ENCODE measurements at regions not wholly inside any gene's neighbourhood (a gene's known extent, or its start where the extent isn't known, plus 50 kb on each side); places are given as distances from the start of the nearest gene placed in this dataset.
"Not testable (repeated sequence)": the region's sequence is repeated elsewhere in the genome, so short reads cannot be mapped to it uniquely, and the experiment has no call there.

DNA sequence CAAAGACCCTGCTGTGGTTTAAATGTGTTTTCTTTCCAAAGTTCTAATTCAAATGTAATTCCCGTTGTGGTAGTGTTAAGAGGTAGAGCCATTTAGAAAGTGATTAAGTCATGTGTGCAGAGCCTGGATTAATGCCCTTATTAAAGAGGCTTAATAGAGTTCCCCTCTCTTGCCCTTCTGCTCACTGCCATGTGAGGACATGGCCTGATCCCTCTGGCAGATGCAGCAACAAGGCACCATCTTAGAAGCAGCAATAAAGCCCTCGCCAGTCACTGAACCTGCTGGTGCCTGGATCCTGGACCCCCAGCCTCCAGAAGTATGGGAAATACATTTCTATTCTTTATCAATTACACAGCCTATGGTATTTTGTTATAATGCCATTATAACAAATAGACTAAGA lies 485.2 kb downstream of the DCDC2C start:
- H3K36me3 ChIP-seq (ENCODE audit: control insufficient read depth, insufficient read depth, low read length) = no peaks in the 10 kb centered on the region
- no peak overlapping the region for H3K9ac ChIP-seq (ENCODE audit: low read length)
- H3K9me3 ChIP-seq (ENCODE audit: control insufficient read depth, insufficient read depth, low read depth, low read length) = peaks cover 34% of the 10 kb centered on the region
- no peaks in the 10 kb centered on the region for H3K4me1 ChIP-seq (ENCODE audit: control insufficient read depth, insufficient read depth, low read length)
- H3K27me3 ChIP-seq (ENCODE audit: control insufficient read depth, insufficient read depth, low read length) = no peaks in the 10 kb centered on the region
- no peak overlapping the region for H3K27ac ChIP-seq (ENCODE audit: low read depth, low read length)
- H3K4me3 ChIP-seq (ENCODE audit: low read depth, low read length) = no peak overlapping the region

GRCh38 chr2:4190548-4190947 lies 487.2 kb downstream of the DCDC2C start:
- no peak overlapping the region for H3K9ac ChIP-seq (ENCODE audit: low read length)
- peaks cover 43% of the 10 kb centered on the region for H3K9me3 ChIP-seq (ENCODE audit: control insufficient read depth, insufficient read depth, low read depth, low read length)
- no peak overlapping the region for H3K27ac ChIP-seq (ENCODE audit: low read depth, low read length)
- no peaks in the 10 kb centered on the region for H3K36me3 ChIP-seq (ENCODE audit: control insufficient read depth, insufficient read depth, low read length)
- no peaks in the 10 kb centered on the region for H3K27me3 ChIP-seq (ENCODE audit: control insufficient read depth, insufficient read depth, low read length)
- no peak overlapping the region for H3K4me3 ChIP-seq (ENCODE audit: low read depth, low read length)
- H3K4me1 ChIP-seq (ENCODE audit: control insufficient read depth, insufficient read depth, low read length) = no peaks in the 10 kb centered on the region

DNA sequence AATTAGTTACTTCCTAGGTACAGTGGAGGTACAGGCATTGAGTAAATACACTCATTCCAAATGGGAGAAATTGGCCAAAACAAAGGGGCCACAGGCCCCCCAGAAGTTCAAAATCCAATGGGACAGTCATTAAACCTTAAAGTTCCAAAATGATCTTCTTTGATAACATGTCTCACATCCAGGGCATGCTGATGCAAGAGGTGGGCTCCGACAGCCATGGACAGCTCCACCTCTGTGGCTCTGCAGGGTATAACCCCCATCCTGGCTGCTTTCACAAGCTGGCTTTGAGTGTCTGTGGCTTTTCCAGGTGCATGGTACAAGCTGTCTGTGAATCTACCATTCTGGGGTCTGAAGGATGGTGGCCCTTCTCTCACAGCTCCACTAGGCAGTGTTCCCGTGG lies 488.7 kb downstream of the DCDC2C start:
- H3K4me3 ChIP-seq (ENCODE audit: low read depth, low read length) = no peak overlapping the region
- no peak overlapping the region for H3K9ac ChIP-seq (ENCODE audit: low read length)
- peaks cover 43% of the 10 kb centered on the region for H3K9me3 ChIP-seq (ENCODE audit: control insufficient read depth, insufficient read depth, low read depth, low read length)
- H3K27me3 ChIP-seq (ENCODE audit: control insufficient read depth, insufficient read depth, low read length) = no peaks in the 10 kb centered on the region
- no peaks in the 10 kb centered on the region for H3K36me3 ChIP-seq (ENCODE audit: control insufficient read depth, insufficient read depth, low read length)
- no peaks in the 10 kb centered on the region for H3K4me1 ChIP-seq (ENCODE audit: control insufficient read depth, insufficient read depth, low read length)
- H3K27ac ChIP-seq (ENCODE audit: low read depth, low read length) = no peak overlapping the region

- H3K36me3 ChIP-seq (ENCODE audit: control insufficient read depth, insufficient read depth, low read length) = no peaks in the 10 kb centered on the region
- no peaks in the 10 kb centered on the region for H3K27me3 ChIP-seq (ENCODE audit: control insufficient read depth, insufficient read depth, low read length)
- H3K9ac ChIP-seq (ENCODE audit: low read length) = no peak overlapping the region
- no peak overlapping the region for H3K27ac ChIP-seq (ENCODE audit: low read depth, low read length)
- H3K9me3 ChIP-seq (ENCODE audit: control insufficient read depth, insufficient read depth, low read depth, low read length) = no peaks in the 10 kb centered on the region
- no peak overlapping the region for H3K4me3 ChIP-seq (ENCODE audit: low read depth, low read length)
- H3K4me1 ChIP-seq (ENCODE audit: control insufficient read depth, insufficient read depth, low read length) = no peaks in the 10 kb centered on the region
Measured at GRCh38 chr2:4214444-4215205, 511.2 kb downstream of the DCDC2C start.

- H3K27ac ChIP-seq (ENCODE audit: low read depth, low read length) = no peak overlapping the region
- H3K9me3 ChIP-seq (ENCODE audit: control insufficient read depth, insufficient read depth, low read depth, low read length) = no peaks in the 10 kb centered on the region
- no peak overlapping the region for H3K9ac ChIP-seq (ENCODE audit: low read length)
- H3K27me3 ChIP-seq (ENCODE audit: control insufficient read depth, insufficient read depth, low read length) = no peaks in the 10 kb centered on the region
- no peaks in the 10 kb centered on the region for H3K36me3 ChIP-seq (ENCODE audit: control insufficient read depth, insufficient read depth, low read length)
- H3K4me1 ChIP-seq (ENCODE audit: control insufficient read depth, insufficient read depth, low read length) = no peaks in the 10 kb centered on the region
- no peak overlapping the region for H3K4me3 ChIP-seq (ENCODE audit: low read depth, low read length)
Measured at GRCh38 chr2:4217737-4218136, 514.4 kb downstream of the DCDC2C start.

DNA sequence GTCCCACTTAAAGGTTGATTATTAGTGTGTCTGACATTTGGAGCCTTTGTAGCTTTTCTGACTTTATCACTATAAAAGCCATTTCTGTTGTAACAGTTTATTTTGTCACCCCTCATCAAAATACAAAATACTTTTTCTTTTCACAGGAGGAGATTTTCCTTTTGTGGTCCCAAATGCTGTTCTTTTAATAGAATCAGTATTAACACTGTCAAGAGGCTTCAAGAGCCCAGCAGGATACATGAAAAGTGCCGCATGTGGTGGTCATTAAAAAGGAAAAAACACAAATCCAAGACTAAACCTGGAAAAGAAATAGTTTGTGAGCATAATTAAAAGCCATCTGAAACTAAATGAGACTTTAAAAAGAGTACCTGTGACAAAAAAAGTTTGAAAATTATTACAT lies 515.7 kb downstream of the DCDC2C start:
- Histone ChIP-seq H3K9ac (ENCODE audit: low read length) (no peak overlapping the region), H3K4me3 (ENCODE audit: low read depth, low read length) (no peak overlapping the region), H3K27ac (ENCODE audit: low read depth, low read length) (no peak overlapping the region), H3K4me1 (ENCODE audit: control insufficient read depth, insufficient read depth, low read length) (no peaks in the 10 kb centered on the region), H3K9me3 (ENCODE audit: control insufficient read depth, insufficient read depth, low read depth, low read length) (no peaks in the 10 kb centered on the region), H3K27me3 (ENCODE audit: control insufficient read depth, insufficient read depth, low read length) (no peaks in the 10 kb centered on the region), H3K36me3 (ENCODE audit: control insufficient read depth, insufficient read depth, low read length) (no peaks in the 10 kb centered on the region)

DNA sequence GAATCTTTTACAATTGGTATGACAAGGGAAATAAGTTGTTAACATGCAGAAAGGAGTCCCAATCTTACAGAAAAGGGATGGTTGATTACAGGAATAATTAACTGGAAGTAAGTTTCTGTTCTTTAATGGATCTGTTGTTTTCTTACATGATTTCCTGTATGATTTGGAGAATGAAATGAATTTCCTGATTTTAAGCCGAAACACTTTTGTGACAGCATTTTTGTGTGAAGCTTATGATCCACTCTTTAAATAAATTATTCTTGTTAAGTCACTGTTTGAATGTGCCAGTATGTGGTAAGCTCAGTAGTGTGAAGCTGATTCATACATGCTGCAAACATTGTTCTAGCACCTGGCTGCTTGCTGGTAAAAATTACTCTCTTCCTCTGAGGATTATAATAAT lies 516.2 kb downstream of the DCDC2C start:
- Histone ChIP-seq H3K4me1 (ENCODE audit: control insufficient read depth, insufficient read depth, low read length) (no peaks in the 10 kb centered on the region), H3K9ac (ENCODE audit: low read length) (no peak overlapping the region), H3K36me3 (ENCODE audit: control insufficient read depth, insufficient read depth, low read length) (no peaks in the 10 kb centered on the region), H3K4me3 (ENCODE audit: low read depth, low read length) (no peak overlapping the region), H3K27ac (ENCODE audit: low read depth, low read length) (no peak overlapping the region), H3K27me3 (ENCODE audit: control insufficient read depth, insufficient read depth, low read length) (no peaks in the 10 kb centered on the region), H3K9me3 (ENCODE audit: control insufficient read depth, insufficient read depth, low read depth, low read length) (no peaks in the 10 kb centered on the region)

GRCh38 chr2:4221434-4221833 lies 518.1 kb downstream of the DCDC2C start:
- no peaks in the 10 kb centered on the region for H3K4me1 ChIP-seq (ENCODE audit: control insufficient read depth, insufficient read depth, low read length)
- no peaks in the 10 kb centered on the region for H3K27me3 ChIP-seq (ENCODE audit: control insufficient read depth, insufficient read depth, low read length)
- no peaks in the 10 kb centered on the region for H3K9me3 ChIP-seq (ENCODE audit: control insufficient read depth, insufficient read depth, low read depth, low read length)
- no peak overlapping the region for H3K27ac ChIP-seq (ENCODE audit: low read depth, low read length)
- H3K4me3 ChIP-seq (ENCODE audit: low read depth, low read length) = no peak overlapping the region
- no peaks in the 10 kb centered on the region for H3K36me3 ChIP-seq (ENCODE audit: control insufficient read depth, insufficient read depth, low read length)
- no peak overlapping the region for H3K9ac ChIP-seq (ENCODE audit: low read length)

- Histone ChIP-seq H3K4me3 (ENCODE audit: low read depth, low read length) (no peak overlapping the region), H3K36me3 (ENCODE audit: control insufficient read depth, insufficient read depth, low read length) (no peaks in the 10 kb centered on the region), H3K9ac (ENCODE audit: low read length) (no peak overlapping the region), H3K27me3 (ENCODE audit: control insufficient read depth, insufficient read depth, low read length) (no peaks in the 10 kb centered on the region), H3K9me3 (ENCODE audit: control insufficient read depth, insufficient read depth, low read depth, low read length) (no peaks in the 10 kb centered on the region), H3K4me1 (ENCODE audit: control insufficient read depth, insufficient read depth, low read length) (no peaks in the 10 kb centered on the region), H3K27ac (ENCODE audit: low read depth, low read length) (no peak overlapping the region)
Measured at GRCh38 chr2:4221845-4222244, 518.5 kb downstream of the DCDC2C start.

GRCh38 chr2:4244422-4244821 lies 541.0 kb downstream of the DCDC2C start:
- H3K4me3 ChIP-seq (ENCODE audit: low read depth, low read length); H3K9ac ChIP-seq (ENCODE audit: low read length); H3K27me3 ChIP-seq (ENCODE audit: control insufficient read depth, insufficient read depth, low read length); H3K27ac ChIP-seq (ENCODE audit: low read depth, low read length); H3K36me3 ChIP-seq (ENCODE audit: control insufficient read depth, insufficient read depth, low read length): not testable (repeated sequence)
- Histone ChIP-seq H3K9me3 (ENCODE audit: control insufficient read depth, insufficient read depth, low read depth, low read length) (peaks cover 32% of the 10 kb centered on the region), H3K4me1 (ENCODE audit: control insufficient read depth, insufficient read depth, low read length) (peaks cover 15% of the 10 kb centered on the region; the same call in 1 of the 2 replicates)

- no peaks in the 10 kb centered on the region; the same call in 1 of the 2 replicates for H3K27me3 ChIP-seq (ENCODE audit: control insufficient read depth, insufficient read depth, low read length)
- H3K9me3 ChIP-seq (ENCODE audit: control insufficient read depth, insufficient read depth, low read depth, low read length) = peaks cover 25% of the 10 kb centered on the region
- peaks cover 15% of the 10 kb centered on the region; the same call in 1 of the 2 replicates for H3K4me1 ChIP-seq (ENCODE audit: control insufficient read depth, insufficient read depth, low read length)
- peak overlapping the region; percentile 36 for H3K9ac ChIP-seq (ENCODE audit: low read length)
- H3K4me3 ChIP-seq (ENCODE audit: low read depth, low read length) = no peak overlapping the region
- H3K36me3 ChIP-seq (ENCODE audit: control insufficient read depth, insufficient read depth, low read length) = no peaks in the 10 kb centered on the region
- H3K27ac ChIP-seq (ENCODE audit: low read depth, low read length) = peak overlapping the region; percentile 22; the same call in 1 of the 2 replicates
Measured at GRCh38 chr2:4246364-4247131, 543.2 kb downstream of the DCDC2C start.

All from HUES6 (cell line).